Astrocyte (in vitro differentiated cells and primary cell): ENCODE measurements at regions not wholly inside any gene's neighbourhood (a gene's known extent, or its start where the extent isn't known, plus 50 kb on each side); places are given as distances from the start of the nearest gene placed in this dataset.

Experiments
- EZH2 ChIP-seq: IDR thresholded peaks from 2 replicates; pipeline ENCODE4 v1.6.1; 2012; ENCODE audit warnings: mild to moderate bottlenecking, low read length, inconsistent platforms; ENCODE audit not compliant: insufficient read depth
- TF ChIP-seq, protein P1 (sequence below): IDR thresholded peaks from 2 replicates; pipeline ENCODE4 v1.5.1; 2011; ENCODE audit warnings: low read depth, mild to moderate bottlenecking, inconsistent platforms, low read length, moderate library complexity; ENCODE audit not compliant: insufficient read depth

GRCh38 chr18:59068276-59069071 lies 71.2 kb upstream of the SEC11C start:
- TF ChIP-seq, protein P1, sequence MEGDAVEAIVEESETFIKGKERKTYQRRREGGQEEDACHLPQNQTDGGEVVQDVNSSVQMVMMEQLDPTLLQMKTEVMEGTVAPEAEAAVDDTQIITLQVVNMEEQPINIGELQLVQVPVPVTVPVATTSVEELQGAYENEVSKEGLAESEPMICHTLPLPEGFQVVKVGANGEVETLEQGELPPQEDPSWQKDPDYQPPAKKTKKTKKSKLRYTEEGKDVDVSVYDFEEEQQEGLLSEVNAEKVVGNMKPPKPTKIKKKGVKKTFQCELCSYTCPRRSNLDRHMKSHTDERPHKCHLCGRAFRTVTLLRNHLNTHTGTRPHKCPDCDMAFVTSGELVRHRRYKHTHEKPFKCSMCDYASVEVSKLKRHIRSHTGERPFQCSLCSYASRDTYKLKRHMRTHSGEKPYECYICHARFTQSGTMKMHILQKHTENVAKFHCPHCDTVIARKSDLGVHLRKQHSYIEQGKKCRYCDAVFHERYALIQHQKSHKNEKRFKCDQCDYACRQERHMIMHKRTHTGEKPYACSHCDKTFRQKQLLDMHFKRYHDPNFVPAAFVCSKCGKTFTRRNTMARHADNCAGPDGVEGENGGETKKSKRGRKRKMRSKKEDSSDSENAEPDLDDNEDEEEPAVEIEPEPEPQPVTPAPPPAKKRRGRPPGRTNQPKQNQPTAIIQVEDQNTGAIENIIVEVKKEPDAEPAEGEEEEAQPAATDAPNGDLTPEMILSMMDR = no peak
- no peak for TF ChIP-seq EZH2
